ENCODE measurements at regions not wholly inside any gene's neighbourhood (a gene's known extent, or its start where the extent isn't known, plus 50 kb on each side); places are given as distances from the start of the nearest gene placed in this dataset.

GRCh38 chr6:147103694-147104093, 100.5 kb upstream of the STXBP5 start:
- no peak for TF ChIP-seq CTCF (IDR thresholded peaks at IDR 0.05; ENCODE audit: borderline replicate concordance, extremely low read depth, low read length, poor library complexity, severe bottlenecking)
- TF ChIP-seq EZH2 (IDR thresholded peaks at IDR 0.05; ENCODE audit: borderline replicate concordance, low read depth, low read length, severe bottlenecking), result no peak
